Iris pigment epithelial cell (primary cell): ENCODE measurements at regions not wholly inside any gene's neighbourhood (a gene's known extent, or its start where the extent isn't known, plus 50 kb on each side); places are given as distances from the start of the nearest gene placed in this dataset.
A peak's percentile ranks its signal among the peaks of the same experiment; 100 is the strongest.

Source experiments
- DNase-seq: peaks from one replicate; pipeline ENCODE4 v3.0.0-alpha.2; 2011; ENCODE audit warnings: low read depth

GRCh38 chr17:33642002-33642401 is 348.9 kb upstream of the ASIC2 start:
- DNase-seq: no peak

- peak; percentile 9 for DNase-seq
Observed at GRCh38 chr17:33647956-33648355, 354.9 kb upstream of the ASIC2 start.

GRCh38 chr17:33650304-33650703 is 357.2 kb upstream of the ASIC2 start:
- no peak for DNase-seq

- peak; percentile 3 for DNase-seq
Observed at GRCh38 chr17:33651686-33652085, 358.6 kb upstream of the ASIC2 start.

- no peak for DNase-seq
Observed at GRCh38 chr17:33652731-33653398, 359.8 kb upstream of the ASIC2 start.

GRCh38 chr17:33653399-33653788 is 360.3 kb upstream of the ASIC2 start:
- no peak for DNase-seq

GRCh38 chr17:33657181-33657580 is 364.1 kb upstream of the ASIC2 start:
- no peak for DNase-seq

GRCh38 chr17:33661975-33662374 is 368.9 kb upstream of the ASIC2 start:
- DNase-seq: no peak

GRCh38 chr17:33664116-33664840 is 371.2 kb upstream of the ASIC2 start:
- DNase-seq: no peak

- DNase-seq: no peak
Observed at GRCh38 chr17:33667052-33667509, 374.0 kb upstream of the ASIC2 start.

GRCh38 chr17:33667671-33668070 is 374.6 kb upstream of the ASIC2 start:
- DNase-seq: no peak

- no peak for DNase-seq
Observed at GRCh38 chr17:33668516-33668915, 375.4 kb upstream of the ASIC2 start.

GRCh38 chr17:33671491-33671890 is 378.4 kb upstream of the ASIC2 start:
- DNase-seq: no peak

- peak; percentile 48 for DNase-seq
Observed at GRCh38 chr17:33674685-33675084, 381.6 kb upstream of the ASIC2 start.

GRCh38 chr17:33676444-33676843 is 383.3 kb upstream of the ASIC2 start:
- DNase-seq: no peak

- DNase-seq: no peak
Observed at GRCh38 chr17:33679595-33679994, 386.5 kb upstream of the ASIC2 start.

GRCh38 chr17:33680472-33680871 is 387.4 kb upstream of the ASIC2 start:
- no peak for DNase-seq

- DNase-seq: no peak
Observed at GRCh38 chr17:33682599-33682998, 389.5 kb upstream of the ASIC2 start.

- DNase-seq: no peak
Observed at GRCh38 chr17:33684735-33685134, 391.6 kb upstream of the ASIC2 start.

- DNase-seq: no peak
Observed at GRCh38 chr17:33686171-33686570, 393.1 kb upstream of the ASIC2 start.

- no peak for DNase-seq
Observed at GRCh38 chr17:33687831-33688230, 394.7 kb upstream of the ASIC2 start.

GRCh38 chr17:33688771-33689170 is 395.7 kb upstream of the ASIC2 start:
- no peak for DNase-seq

GRCh38 chr17:33689725-33690124 is 396.6 kb upstream of the ASIC2 start:
- DNase-seq: no peak

GRCh38 chr17:33695431-33695830 is 402.3 kb upstream of the ASIC2 start:
- no peak for DNase-seq
